PC-9 (cell line): ENCODE measurements at regions not wholly inside any gene's neighbourhood (a gene's known extent, or its start where the extent isn't known, plus 50 kb on each side); places are given as distances from the start of the nearest gene placed in this dataset.

Experiments
- EZH2 ChIP-seq: fragments of 200-600 bp; sonication (generic); IDR thresholded peaks from 2 replicates; pipeline ENCODE4 v1.8.0; 2017; ENCODE audit warnings: antibody characterized with exemption, low read depth
- TF ChIP-seq, protein P1 (sequence below): fragments of 200-600 bp; sonication (generic); conservative IDR thresholded peaks from 2 replicates; pipeline ENCODE4 v1.6.1; 2017; ENCODE audit warnings: mixed run types, antibody characterized with exemption, mild to moderate bottlenecking, moderate library complexity

DNA sequence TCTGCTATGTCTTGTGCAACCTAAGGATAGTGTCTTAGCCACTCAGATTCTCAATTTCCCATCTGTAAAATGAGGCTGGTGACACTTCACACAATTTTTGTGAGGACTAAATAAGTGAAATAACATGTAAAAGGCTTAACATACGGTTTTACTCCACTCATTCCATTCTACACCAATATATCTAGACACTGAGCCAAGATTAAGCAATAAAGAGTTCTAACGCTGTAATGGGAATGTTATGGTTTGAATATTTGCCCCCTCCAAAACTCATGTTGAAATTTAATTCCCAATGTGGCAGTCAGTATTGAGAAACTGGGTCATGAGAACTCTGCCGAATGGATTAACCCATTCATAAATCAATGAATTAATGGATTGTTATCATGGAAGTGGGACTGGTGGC is 301.0 kb downstream of the HACE1 start:
- TF ChIP-seq EZH2, result no peak
- TF ChIP-seq, protein P1, sequence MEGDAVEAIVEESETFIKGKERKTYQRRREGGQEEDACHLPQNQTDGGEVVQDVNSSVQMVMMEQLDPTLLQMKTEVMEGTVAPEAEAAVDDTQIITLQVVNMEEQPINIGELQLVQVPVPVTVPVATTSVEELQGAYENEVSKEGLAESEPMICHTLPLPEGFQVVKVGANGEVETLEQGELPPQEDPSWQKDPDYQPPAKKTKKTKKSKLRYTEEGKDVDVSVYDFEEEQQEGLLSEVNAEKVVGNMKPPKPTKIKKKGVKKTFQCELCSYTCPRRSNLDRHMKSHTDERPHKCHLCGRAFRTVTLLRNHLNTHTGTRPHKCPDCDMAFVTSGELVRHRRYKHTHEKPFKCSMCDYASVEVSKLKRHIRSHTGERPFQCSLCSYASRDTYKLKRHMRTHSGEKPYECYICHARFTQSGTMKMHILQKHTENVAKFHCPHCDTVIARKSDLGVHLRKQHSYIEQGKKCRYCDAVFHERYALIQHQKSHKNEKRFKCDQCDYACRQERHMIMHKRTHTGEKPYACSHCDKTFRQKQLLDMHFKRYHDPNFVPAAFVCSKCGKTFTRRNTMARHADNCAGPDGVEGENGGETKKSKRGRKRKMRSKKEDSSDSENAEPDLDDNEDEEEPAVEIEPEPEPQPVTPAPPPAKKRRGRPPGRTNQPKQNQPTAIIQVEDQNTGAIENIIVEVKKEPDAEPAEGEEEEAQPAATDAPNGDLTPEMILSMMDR, result no peak
